HG03139 (cell line): ENCODE measurements at regions not wholly inside any gene's neighbourhood (a gene's known extent, or its start where the extent isn't known, plus 50 kb on each side); places are given as distances from the start of the nearest gene placed in this dataset.
"Not testable (repeated sequence)": the region's sequence is repeated elsewhere in the genome, so short reads cannot be mapped to it uniquely, and the experiment has no call there.

ENCODE experiments used
- ATAC-seq: cut with Tn5 transposase; IDR thresholded peaks from one replicate; pipeline ENCODE4 v1.9.1; 2021; ENCODE audit not compliant: unreplicated experiment

DNA sequence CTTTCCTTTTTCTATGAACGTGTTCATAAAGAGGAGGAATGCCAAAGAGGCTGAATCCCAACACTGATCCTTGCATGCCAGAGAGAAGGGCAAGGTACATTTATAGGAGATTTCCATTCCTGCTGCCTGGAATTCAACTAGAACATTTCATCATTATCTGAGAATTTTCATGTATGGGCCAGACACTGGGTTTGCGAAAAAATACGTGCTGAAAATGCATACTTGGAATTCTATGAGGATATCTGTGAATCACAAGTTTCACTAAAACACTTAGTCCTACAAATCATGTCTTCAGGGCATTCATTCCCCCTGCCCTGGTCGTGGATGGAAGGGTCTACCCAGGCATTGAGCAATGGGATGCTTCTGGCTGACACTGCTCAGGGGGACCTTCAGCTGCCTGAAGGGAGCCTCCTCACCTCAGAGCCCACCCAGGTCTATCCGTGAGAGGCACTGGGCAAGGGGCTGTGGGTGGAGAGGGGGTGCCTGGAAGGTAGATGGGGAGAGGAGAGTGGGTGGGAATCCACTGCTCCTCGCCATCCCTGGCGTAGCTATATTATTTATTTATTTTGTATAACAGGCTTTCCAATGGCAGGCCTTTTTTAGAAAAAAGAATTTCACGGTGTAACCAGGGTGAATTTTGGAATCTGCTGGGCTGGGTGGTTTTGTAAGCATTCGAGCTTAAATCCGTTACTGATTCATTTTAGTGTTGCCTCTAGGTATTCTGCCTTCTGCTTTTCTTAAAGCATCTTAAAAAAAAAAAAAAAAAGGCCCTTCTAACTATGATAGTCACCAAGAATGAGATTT is 560.6 kb upstream of the ID2 start:
- ATAC-seq = no peak

DNA sequence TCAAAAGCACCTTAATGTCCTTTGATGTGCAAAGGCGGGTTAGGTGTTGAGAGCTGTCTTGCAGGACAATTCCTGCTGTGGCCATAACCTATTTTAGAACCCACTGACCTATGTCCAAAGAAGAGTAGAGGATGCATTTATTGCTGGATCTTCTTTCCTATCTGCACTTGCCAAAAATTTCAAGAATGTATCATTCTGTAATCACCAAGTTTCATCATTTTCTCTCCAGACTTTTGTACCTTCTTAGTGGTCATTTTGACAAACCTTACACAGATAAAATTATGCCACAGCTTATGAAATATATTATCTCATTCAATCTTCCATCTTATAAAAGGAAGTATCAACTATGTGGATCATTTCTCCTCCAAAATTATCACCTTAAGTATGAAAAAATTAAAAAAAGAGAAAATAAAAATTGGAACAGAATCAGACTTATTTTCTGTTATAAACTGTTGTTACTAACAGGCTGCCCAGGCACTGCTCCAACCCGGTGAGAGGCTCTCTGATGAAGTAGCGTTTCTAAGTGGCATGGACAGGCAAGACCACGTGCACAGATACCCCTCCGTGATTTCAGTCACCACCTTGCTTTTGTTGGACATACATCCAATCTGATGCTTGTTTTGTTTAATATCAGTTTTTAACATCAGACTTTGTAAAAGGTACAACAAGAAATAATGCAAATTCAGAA is 559.9 kb upstream of the ID2 start:
- ATAC-seq = no peak

DNA sequence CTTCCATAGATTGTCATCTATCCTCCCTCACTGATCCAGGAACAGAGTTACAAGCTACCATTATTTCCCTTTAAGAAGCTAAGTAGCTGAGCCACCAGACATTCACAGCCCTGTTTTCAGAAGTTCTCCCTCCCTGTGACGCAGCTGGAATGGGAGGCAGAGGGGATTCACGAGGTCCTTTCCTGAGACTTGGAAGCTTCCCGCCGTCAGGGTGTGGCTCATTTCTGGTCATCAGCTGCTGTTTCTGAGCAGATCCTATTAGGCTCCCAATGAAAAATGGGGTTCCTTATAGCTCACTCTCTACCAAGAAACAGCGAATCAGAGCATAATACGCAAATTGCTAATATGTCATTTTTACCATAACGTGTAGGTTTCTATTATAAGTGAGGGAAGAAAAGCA is 559.3 kb upstream of the ID2 start:
- no peak for ATAC-seq

DNA sequence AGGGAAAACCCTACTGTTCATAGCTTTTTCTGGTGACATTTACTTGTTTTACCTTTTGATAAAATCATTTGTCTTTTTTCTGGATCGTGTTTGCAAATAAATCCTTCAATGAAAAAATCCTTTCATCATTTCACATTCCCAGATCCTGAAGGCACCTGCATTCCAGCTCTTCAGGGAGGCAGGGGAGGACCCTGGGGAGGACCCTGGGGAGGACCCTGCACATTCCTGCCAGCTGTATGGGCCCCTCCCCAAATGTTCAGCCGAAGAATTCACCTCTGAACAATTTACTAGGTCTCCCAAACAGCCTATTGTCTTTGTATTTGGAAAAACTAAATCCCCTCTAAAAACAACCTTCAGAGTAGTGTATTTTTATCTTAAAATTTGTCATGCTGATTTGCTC is 558.4 kb upstream of the ID2 start:
- ATAC-seq = no peak

DNA sequence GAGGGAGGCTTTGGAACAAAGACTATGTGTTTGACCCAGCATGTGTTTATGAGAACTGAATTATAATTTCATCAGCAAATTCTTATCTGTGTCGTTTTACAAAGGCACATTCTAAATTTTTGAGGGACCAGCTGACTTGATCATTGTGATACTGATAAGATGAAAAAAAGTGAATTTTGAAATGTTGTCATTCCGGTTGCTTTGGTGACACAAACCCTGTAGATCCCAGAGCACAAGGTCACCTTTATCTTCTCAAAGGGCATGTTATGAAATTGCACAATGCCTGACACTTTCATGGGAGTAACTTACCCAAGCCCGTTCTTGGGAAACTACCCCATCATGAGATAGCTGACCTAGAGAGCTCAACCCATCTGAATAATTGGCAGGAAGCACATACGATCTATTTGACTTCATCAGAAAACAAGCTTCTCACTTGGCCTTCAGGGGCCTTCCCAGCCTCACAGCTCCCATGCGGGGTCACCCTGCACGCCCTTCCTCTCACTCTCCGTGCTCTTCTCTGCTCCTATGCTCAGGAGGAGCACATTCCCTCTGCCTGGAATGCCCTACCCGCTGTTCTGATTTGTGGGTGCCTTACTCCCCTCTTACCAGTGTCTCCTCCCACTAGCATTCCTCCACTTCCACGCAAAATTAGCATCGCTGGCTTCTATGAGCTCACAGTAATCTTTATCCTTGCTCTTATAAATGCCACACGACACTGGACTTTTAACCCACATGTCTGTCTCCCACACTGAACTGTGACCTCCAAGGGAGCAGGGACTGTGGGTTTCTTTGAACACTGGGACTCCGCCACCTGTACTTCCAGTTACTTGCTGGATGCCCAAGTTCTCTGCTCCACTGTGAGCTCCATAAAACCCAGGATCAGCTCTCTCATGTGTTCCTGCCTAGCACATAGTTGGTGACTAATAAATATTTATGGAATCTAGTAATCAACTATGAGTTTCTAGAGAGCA is 555.8 kb upstream of the ID2 start:
- ATAC-seq = no peak

DNA sequence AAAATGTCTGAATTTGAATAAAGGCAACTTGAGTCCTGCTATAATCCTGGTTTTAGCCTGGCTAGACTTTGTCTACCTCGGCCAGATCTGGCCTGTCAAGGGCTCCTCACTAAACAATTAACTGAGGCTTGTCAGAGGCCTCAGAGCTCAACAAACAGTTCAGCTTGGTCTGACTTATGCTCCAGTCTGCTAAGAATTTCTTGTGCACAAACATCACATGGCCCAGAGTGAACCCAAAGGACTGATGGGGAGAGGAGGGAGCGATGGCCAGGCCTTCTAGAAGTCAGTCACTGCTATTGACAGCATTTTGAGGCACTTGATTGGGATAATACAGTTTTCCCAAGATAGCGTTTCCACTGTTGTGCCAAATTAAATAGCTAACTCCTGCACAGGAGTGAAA is 555.1 kb upstream of the ID2 start:
- no peak for ATAC-seq

DNA sequence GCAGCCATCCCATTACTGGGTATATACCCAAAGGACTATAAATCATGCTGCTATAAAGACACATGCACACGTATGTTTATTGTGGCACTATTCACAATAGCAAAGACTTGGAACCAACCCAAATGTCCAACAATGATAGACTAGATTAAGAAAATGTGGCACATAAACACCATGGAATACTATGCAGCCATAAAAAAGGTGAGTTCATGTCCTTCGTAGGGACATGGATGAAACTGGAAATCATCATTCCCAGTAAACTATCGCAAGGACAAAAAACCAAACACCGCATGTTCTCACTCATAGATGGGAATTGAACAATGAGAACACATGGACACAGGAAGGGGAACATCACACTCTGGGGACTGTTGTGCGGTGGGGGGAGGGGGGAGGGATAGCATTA is 550.4 kb upstream of the ID2 start:
- not testable (repeated sequence) for ATAC-seq

DNA sequence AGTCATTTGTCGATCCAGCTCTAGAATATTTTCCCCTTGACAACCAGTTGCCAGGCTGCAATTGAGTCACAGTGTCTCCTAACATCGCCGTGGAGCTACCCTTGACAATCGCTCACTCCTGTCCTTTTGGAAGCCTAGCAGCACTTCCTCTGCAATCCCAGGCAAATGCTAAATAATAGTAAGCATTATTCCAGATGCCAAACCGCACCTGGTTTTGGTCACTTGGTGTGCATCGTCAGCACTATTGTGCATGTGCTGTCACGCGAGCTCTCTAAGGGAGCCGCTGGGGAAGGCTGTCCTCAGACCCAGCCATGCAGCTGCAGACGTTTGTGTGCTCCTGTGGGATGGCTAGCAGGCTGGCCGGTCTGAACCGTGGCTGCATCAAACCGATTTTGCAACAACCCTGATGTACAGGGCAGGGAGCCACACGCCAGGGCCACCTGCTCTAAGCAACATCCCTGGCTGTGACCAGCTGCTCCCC is 549.5 kb upstream of the ID2 start:
- ATAC-seq = no peak

DNA sequence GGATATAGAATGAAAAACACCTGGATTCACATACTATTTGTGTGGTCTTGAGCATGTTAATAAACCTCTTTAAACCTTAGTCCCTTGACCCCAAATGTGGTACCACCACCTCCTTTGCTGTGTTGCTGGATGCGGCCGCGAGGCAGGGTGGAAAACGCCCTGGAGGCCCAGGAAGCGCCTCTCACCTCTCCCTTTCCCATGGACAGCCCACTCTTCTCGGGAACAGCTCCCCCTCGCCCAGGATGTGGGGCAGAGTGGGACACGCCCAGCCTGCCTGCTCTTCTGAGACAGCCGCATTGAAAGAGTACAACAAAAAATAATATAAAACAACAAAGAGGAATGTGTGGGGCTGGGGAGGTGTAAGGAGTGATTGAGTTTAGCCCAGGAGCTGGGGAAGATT is 549.0 kb upstream of the ID2 start:
- no peak for ATAC-seq

DNA sequence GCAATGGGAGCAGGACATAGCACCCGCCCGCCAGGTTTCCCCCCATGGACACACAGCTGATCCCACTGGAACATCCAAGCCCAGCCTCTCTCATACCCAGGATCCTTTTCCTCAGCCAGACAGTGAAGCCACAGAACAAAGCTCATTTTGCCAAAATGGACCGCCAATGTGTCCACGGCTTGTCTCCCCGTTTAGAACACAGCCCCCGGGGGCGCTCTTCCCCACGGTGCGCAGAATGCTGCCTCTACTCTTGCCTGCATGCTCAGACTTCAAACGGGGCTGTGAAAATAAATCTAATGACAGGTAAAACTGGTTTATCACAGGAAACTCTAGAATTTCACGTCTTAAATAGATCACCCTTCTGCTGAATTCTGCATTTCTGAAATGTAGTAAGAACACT is 548.5 kb upstream of the ID2 start:
- no peak for ATAC-seq

DNA sequence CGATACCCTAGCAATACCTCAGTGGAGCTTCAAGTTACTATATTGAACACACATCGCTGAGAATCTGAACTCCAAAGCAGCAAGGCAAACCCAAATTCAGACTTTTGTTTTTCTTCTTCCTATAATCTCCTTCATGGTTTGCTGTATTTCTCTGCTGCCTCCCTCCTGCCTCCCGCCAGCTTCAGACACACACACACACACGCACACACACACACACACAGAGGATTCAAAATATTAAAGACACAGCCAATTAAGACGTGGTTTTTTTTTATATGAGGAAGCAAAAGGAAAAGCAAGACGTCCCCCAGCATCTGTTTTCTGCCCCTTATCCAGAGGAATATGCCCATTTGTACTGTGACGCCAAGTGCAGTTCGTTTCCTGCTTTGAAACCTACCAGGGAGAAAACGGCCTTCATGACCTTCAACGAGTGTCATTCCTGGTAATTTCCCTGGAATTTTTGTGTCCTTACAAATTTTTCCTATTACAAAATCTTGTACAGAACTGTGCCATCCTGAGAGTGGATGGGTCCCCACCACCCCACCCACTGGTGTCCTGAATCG is 547.9 kb upstream of the ID2 start:
- ATAC-seq = no peak

DNA sequence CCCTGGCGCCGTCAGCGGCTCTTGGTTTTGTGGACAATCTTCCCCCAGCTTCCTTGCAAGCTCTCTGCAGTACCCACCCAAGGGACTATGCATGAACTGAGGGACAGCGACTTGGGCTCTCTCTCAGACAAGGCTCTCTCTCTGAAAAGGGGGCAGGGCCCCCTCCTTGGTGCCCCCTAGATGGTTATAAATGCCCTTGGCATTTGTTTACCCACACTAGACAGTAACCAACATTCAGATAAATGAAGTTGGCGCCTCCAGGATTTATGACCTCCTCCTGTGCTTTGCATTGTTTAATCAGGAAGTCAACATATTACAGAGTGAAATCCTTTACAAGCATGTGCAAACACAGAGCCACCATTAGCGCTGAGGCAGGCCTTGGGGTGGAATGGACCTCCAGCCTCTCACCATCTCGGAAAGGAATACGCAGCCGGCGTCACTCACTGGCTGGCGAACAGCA is 547.4 kb upstream of the ID2 start:
- no peak for ATAC-seq

DNA sequence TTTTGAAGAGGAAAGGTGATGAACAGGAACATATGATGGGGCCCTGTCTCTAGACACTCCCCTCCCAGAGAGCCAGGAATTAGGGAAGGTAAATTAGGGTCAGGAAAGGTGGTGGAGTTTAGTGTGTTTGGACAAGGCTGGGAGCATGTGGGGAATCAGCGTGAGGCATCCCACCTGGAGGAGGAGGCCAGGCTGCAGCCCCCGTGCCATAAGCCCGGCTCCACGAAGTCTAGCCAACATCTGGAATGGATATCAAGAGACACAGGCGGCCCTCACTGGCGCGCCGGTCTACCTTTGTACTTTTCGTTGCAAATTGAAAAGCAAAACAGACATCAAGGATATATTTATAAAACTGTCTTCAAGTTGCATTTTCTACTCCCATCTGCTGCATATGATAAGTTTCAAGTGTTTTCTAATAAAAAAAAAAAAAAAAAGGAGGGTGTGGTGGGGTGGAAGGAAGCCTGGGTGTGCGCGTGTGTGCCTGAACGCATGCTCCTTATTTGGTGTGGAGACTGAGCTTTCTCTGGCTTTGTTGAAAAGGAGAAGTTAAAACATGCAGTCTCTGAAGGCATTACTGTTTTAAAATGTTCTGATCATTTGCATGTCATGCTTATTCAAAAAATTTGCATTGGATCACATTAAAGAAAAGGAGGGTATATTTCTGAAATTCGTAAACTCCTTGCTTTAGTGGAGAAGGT is 546.7 kb upstream of the ID2 start:
- ATAC-seq = no peak

DNA sequence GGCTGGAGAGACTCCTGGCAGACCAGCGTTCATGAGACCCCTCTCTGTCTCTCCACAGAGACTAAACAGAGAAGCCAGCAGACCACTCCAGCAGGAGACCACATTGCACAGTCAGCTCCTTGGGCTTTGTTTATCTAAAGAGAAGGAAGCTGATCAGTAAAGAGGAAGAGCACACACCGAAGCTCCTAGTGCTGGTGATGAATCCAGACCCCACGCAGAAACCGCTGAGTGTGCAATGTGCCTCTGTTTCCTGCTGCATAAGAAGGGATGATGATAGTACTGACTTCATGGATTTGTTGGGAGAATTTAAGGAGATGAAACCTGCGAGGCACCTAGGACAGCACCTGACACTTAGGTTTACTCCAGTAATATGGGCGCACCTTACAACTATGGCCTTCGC is 544.1 kb upstream of the ID2 start:
- ATAC-seq = no peak

DNA sequence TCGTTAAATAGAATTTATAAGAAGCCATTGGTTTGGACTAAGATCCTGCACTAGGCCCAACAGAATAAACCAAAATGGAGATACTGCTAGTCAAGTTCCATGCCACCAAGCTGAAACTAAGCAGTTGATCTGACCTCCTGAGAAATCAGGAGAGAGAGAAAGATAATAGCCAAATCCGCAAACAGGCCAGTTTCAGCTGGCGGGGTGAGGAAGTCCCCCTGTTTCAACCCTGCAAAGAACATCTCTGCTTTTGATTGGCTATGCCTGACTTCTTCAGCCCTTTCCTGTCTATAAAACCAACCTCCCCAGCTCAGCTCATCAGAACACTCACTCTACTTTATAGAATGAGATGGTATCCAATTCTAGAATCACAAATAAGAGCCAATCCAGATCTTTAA is 543.3 kb upstream of the ID2 start:
- no peak for ATAC-seq

DNA sequence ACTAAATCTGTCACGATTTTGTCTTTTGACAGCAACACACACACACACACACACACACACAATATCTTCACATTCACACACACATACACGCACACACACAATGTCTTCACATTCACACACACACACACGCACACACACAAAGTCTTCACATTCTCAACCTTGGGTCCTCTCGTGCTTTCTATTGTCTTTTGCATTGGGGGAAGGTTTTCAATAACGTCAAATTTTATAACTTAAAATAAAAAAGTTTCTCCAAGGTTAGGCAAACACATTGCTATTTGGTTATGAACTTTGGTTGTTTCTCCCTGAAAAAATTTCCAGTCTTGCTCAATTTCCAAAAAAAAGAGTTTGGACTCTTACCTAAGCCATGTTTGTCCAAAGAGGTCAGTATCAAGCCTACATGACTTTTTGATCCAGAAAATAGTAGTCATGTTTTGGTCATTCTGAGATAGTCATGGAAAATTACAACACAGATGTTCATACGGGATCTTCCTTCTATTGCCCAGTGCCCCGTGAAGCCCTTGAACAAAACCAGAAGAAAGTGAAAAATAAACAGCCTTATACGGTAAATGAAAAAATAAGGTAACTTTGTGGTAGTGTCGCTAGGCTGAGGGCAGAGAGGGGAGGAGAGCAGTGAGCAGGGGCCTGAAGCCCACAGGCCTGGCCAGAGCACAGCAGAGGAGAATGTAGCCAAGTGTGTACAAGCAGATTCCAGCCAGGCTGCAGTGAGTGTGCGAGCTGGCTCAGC is 542.8 kb upstream of the ID2 start:
- no peak for ATAC-seq

DNA sequence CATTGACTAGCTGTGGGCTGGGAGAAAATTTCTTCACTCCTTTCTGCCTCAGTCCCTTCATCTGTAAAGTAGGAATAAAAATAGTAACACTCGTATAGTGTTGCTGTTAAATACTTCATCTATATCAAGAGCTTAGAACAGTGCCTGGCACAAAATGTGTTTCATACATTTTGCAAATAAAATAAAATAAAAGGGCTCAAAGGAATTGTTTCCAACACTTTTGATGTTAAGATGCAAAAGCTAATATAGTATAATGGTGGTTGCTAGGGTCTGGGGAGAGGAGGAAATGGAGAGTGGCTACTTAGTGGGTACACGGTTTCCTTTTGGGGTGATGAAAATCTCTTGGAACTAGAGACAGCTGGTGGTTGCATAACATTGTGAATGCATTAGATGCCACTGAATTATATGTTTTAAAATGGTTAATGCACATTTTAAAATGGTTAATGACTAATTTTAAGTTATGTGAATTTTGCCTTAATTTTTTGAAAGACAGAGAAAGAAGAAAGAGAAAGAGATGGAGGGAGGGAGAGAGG is 542.1 kb upstream of the ID2 start:
- no peak for ATAC-seq

DNA sequence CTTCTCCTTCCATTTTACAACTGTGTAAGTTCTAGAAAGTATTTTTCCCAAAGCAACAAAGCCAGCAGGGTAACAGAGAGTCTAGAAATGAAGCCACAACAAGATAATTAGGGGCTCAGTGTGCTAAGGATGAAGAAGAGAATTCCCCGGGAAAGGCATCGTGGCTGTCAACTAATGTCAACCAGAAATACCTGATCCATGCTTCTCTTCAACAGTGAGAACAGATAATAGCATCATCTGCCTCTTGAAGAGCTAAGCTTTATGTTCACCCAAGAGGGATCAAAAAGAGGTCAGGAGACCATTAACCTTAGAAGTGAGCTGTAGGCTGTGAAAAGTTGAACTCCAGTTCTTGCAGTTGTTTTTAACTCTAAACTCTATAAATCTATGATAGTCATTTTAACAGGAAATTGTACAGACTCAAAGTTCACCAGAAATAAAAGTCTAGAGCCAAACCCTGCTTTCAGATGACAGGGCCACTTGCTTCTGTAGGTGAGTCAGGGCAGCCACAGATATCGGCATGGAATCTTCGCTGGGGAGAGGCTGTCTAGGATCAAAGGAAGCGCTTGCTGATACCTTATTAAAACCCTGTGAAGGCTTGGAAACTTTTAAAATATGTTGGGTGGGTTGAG is 540.7 kb upstream of the ID2 start:
- no peak for ATAC-seq

DNA sequence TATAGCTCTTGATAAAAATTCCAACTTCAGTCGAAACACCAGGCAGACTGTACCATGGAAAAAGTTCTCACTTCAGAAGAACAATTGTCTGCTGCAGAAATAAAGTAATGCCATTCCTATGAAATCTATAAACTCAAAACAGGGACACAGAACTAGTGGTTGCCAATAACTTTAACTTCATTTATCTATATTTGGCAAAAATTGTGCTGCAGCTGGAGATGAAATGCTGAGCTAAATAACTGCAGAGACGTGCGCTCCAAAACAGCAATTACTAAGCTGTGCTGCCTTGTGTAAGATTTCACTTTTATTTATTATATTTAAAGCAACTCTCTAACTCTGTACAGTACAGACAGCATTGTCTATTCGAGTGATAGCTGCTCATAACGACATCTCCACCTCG is 540.1 kb upstream of the ID2 start:
- ATAC-seq = no peak
